HG03045 (cell line): ENCODE measurements at regions not wholly inside any gene's neighbourhood (a gene's known extent, or its start where the extent isn't known, plus 50 kb on each side); places are given as distances from the start of the nearest gene placed in this dataset.

Source experiments
- ATAC-seq: cut with Tn5 transposase; IDR thresholded peaks from one replicate; pipeline ENCODE4 v1.9.1; 2021; ENCODE audit warnings: mild to moderate bottlenecking, moderate library complexity; ENCODE audit not compliant: unreplicated experiment

DNA sequence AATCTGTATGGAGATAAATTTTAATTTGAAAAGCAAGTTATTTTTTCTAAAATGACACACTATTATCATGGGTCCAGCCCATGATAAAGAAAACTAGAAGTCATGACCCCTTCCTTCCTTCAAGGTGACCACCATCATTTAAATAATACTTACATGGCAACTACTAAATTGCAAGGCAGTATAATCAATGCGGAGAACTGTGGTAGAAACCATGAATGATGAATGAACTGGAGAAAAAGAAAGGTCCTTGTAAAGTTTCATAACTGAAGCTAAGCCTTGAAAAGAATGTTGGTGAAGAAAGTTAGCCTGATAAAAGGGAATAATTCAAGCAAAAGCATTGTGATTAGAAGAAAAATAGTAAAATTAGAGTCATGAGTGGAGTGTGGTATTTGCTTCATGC, 222.9 kb upstream of the TBC1D5 start:
- no peak for ATAC-seq

DNA sequence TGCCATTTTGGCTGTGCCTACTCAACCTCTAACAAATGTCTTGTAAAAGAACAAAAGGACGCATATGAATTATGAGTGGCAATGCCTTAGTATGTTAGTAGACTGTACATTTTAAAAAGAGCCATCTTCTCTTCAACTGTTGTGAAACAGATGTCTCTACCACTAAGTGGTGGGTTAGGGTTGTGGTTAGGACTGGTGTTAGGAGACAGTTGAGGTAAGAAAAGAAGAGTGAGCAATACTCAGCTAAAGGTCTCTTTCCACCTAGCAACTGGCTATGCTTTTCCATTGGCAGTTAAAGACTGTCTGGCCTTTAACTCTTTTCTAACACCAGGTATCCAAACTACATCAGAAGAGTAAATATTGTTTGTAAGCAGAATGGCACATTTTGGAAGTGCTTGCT, 221.7 kb upstream of the TBC1D5 start:
- no peak for ATAC-seq

DNA sequence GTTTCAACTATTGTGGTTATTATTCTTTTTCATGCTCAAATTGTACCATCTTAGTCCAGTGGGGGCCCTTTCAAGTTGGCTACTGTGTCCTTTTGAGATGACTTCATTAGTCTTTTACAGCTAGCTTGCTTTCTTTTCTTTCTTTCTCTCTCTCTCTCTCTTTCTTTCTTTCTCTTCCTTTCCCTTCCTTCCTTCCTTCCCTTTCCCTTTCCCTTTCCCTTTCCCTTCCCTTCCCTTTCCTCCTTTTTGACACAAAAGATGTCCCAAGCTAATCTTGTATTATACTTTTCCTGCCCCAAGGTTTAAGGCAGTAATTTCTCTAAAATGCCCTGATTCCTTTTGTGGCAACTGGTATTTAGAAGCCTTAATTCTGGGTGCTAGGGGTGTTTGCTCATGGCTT, 213.0 kb upstream of the TBC1D5 start:
- ATAC-seq = no peak

DNA sequence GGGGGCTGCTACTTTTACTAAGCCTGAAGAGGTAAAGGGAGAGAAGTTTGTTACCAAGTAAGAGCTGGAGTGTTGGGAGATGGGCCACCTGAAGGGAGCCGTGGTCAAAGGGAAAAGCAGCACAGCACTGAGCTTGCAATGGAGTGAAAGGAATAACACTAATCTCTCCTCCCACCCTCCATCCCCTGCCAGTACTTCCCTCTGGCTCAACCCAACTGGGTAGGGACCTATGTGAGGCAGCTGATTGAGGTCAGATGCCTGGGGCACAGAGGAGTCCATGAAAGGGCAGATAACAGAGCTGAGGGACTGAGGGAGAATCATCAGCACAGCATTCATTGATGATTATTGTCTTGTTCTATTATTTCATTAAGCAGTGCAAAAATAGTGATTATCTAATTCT, 212.4 kb upstream of the TBC1D5 start:
- no peak for ATAC-seq

DNA sequence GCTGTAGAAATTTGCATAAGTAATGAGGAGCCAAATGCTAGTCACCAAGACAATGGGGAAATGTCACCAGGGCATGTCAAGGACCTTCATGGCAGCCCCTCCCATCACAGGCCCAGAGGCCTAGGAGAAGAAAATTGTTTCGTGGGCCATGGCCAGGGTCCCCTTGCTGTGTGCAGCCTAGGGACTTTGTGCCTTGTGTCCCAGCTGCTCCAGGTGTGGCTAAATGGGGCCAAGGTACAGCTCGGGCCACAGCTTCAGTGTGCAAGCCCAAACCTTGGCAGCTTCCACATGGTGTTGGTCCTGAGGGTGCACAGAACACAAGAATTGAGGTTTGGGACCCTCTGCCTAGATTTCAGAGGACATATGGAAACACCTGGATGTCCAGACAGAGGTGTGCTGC, 208.8 kb upstream of the TBC1D5 start:
- no peak for ATAC-seq

DNA sequence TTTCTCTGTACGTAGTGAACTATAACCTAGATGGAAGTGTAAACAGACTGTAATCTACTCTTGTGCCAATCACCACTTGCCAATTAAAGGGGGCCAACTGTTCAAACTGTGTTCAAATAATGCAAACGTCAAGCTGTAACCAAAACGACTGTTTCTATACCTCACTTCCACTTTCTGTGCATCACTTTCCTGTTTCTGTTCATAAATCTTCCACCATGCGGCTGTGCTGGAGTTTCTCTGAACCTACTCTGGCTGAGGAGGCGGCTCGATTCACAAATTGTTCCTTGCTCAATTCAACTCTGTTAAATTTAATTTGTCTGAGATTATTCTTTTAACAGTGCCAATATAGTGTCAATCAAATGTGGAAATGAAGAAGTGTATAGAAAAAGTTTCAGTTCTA, 206.7 kb upstream of the TBC1D5 start:
- ATAC-seq = no peak

DNA sequence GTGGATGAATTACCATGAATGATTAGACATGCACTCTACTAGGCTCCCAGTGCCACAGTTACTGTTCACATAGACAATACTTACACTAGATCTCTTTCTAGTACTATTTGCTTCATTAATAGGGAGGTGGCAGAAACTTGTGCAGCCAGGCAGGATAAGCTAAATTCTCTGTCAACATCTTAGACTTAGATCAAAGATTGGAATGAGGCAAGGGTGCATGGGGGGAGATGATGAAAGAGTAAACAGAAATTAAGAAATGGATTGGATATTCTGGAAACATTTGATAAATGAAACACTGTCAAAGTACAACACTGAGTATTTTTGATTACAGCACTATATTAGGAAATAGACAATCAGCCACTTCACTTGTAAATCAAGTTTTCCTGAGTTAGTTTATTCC, 205.4 kb upstream of the TBC1D5 start:
- ATAC-seq = no peak

DNA sequence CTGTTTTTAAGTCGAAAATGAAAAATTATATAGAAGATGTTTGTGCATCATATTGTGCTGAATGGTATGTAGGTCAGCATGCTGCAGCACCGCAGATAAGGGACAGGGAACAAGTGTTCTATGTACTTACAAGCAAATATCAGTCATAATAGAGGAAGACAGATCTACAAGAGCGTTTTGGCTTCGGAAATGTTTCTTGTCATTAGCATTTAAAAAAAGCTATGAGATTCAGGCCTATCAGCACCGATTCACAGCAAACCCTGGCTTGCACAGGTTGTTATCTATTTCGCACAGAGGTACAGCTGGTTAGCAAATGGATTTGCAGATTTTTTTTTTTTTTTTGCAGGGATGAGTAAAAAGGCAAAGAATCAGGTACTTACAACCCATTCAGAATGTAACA, 204.2 kb upstream of the TBC1D5 start:
- no peak for ATAC-seq

DNA sequence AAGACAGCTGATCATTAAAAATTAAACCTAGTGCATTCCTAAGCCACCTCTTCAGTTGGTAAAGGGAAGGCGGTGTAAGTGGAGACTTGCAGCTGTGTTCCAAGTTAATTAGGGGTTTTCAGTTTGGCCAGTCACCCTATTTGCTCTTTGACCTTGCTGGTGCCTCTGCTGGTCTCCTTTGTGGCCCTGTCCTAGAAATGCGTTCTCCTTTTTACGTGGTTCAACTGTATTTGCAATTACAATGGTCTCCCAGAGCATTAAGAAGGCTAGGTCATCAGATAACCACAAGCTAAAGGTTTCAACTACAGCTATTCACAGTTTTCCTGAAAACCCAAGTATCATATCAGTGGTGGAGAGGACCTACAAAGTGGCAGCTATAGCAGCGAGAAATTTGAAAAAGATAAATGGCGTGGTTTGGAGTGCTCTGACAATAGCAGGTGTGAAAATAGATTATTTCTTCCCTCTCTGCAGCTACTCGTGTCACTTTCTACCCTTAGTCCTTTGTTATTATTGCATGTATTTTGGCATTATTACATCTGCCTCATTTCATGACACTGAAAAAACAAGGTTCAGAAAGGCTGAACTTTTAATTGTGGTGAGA, 203.5 kb upstream of the TBC1D5 start:
- no peak for ATAC-seq

DNA sequence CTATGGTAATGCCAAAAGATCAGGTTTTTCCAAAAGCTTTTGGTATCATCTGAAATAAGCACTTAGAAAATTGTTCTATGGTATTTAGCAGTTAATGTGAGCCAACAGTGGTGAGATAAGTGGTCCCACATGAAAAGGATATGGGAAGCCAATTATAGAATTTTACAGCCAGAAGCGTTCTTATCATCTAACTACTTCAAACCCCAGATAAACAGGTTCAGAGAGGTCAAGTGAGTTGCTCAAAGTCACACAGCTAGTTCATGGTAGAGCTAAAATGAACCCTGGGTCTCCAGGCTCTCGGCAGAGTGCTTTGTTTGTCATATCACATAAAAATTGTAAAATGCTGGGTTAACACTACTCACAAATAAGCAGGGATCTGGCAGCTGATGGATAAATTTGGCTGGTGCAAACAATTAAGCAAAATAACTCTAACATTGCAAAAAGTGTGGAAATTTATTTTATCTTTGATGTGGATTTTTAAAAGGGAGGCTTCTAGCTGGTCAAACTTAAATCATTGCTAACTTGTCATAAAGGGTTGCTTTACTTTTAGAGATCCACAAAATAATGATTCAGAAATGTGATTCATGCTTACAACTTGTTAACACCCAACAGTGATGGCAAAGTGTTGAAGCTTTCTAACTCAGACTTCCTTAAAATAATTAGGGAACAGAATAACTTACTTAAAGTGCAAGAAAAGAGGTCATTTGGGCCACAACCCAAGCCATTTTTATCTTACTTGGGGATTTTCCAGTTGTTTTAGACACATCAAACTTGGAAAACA, 202.8 kb upstream of the TBC1D5 start:
- ATAC-seq = no peak

DNA sequence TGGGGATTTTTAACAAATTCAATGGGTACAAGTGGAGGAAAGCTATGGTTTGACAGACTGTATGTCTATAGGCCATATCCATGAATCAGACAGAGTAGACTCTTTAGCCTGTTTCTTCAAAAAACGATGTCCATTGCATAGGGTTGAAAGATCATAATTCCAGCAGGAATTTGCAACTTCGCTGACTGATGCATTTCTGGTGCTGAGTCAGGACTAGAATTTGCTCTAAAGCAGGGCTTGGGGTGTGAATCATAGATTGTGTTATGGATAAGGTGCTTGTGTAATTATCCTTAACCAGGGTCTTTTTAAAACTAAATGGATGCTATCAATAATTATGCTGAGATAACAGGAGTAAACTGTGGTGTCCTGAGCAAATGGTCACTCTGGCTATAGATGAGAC, 200.4 kb upstream of the TBC1D5 start:
- no peak for ATAC-seq

DNA sequence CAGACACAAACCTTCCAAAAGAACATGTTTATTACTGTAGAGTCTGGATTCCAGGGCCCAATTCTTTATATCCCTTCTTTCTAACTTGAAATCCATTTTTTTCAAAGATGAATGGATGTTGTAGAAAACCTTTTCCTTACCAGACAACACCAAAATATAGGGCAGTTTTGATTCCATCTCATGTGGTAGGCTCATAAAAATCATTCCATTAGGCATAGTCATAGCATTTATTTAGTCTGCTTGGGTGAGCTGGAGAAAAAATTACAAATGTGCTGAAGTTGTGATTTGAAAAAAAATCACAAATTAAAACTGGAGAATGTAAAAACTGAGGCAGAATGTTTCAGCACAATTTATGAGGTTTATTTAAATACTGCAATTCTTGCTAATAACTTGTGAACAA, 199.3 kb upstream of the TBC1D5 start:
- no peak for ATAC-seq

DNA sequence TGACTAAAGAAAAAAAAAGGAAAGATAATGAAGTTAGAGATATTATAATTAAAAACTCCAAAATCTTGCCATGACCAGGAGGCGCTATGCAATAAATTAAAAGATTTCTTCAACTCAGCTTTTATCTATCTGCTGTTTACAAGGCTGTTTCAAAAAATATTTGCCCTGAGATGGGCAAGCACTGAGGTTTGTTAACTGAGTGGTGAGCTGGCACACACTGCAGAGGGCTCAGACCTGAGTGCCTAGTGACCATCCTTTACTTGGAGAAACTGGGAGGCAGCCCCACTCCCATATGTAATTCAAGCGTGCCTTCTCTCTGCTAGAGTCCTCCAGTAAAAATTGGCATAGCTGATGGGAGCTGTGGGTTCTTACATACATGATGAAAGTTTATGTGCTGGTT, 198.7 kb upstream of the TBC1D5 start:
- no peak for ATAC-seq

DNA sequence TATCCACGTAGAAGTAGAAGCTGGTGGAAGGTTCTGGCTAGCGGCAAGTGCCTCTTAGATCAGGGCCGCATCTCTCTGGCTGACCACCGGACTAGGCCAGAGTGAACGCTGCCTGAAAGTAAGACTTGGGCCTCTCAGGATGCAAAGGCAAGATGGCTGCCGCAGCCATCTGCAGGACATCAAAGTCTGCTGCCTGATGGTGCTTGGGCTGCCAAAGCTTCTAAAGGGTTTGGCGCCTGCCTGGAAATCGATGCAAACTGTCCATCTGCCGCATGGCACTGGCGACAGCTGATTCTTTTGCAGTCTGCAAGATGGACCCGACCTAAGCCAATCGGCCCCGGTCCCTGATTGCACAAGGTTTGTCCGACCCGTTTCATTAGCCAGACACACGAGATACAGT, 196.7 kb upstream of the TBC1D5 start:
- no peak for ATAC-seq

DNA sequence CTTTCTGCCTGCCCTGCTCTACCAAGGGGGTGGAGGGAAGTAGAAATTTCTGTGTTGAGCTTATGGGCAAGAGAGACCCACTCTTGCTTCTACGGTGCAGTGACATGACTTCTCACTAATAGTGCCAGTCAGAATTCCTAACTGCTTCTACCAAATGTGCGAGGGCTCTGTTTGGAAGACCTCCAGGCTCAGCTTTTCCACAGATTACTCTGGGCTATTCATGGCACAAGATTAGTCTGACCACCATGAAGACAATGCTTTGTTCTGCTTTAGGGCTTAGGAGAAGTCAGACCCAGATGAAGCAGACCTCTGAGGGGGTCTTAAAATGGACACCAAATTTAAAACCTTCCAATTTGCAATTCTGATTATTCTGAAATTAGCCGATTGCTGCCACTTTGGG, 195.9 kb upstream of the TBC1D5 start:
- no peak for ATAC-seq

DNA sequence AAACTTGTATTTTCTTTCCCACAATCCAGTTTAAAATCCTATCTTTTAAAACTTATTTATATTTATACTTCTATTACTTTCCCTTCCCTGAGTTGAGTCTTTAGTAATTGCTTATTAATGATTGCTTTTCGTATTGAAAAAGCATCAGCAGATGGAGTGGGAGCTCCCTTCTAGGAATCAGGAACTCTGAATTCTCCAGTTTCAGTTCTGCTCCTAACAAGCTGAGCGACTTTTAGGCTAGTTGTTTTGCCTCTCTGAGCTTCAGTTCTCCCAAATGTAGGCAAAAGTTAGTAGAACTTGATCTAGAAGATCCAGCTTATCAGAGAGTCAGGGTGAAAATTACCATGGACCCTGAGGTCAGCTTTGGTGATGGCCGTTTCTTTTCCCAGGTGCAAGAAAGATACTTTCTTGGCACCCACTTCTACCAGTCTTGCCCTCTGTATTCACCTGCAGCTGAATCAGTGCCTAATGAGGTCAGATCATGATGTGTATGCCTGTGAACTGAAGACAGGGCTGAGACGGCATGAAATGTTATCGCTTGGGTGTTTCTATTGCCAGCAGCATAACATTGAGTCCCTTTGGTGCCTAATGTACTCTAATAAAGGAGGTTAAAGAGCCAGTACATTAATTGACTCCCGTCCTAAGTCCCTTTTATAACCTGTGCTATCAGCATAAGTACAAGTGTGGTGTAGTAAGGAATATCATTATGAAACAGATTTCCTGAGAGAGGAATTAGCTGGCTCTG, 194.5 kb upstream of the TBC1D5 start:
- ATAC-seq = no peak

DNA sequence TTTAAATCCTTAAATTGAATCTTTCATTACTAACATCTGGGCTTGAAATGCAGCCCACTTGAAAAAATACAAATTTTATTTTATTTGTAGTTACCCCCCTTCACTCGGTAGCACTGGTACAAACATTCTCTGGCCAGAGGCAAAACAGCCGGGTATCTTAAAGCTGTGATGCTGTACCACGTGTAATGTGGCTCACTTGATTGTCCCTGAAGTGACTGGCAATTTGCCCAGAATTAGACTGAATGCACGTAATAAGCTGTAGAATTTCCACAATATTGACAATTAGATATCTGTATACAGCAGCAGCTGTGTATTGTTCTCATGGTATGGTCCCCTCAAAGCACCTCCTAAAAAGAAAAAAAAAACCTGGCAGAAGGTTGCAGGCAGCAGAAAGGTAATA, 192.8 kb upstream of the TBC1D5 start:
- no peak for ATAC-seq

DNA sequence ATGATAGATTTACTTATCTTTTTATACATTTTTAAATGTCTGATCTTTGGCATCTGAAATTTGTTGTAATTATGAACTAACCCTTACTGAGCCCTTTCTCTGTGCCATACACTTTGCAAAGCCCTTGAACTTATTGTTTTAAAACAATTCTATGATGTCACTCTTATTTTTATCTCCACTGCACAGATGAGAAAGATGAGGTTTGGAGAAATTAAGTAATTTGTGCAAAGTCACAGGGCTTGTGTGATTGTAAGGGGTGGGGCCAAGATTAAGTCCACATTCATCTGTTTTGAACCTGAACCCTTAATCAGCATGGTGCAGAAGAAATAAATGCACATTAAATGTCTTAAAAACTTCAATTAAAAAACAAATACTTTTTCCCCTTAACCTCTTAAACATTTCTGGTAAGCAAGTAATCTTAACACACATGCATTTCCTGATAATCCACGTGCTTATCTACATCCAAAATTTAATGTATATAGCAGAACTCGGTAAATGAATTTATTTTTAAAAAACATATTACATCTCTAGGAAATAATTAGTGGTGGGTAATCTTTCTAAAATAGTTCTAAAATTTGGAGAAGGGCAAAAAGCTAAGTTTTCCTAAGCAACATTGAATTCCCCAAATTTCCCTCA, 189.8 kb upstream of the TBC1D5 start:
- ATAC-seq = no peak

DNA sequence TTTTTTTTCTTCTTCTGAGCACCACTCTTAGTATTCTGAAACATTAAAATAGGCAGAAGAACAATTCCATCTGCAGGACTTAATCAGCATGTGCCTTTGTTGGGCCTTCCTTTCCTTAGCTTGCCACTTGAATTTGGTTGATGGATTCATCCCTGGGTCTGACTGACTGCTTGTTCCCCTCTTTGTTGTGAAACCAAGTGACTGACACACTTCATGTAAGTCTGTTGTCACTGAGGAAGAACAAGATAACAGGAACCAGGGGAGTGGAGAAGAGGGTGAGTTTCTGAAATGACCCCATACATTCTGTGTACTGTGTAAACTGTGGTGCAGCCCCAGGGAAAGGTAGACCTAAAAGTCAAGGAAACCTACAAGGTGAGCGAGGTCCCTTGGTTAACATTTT, 188.7 kb upstream of the TBC1D5 start:
- no peak for ATAC-seq

DNA sequence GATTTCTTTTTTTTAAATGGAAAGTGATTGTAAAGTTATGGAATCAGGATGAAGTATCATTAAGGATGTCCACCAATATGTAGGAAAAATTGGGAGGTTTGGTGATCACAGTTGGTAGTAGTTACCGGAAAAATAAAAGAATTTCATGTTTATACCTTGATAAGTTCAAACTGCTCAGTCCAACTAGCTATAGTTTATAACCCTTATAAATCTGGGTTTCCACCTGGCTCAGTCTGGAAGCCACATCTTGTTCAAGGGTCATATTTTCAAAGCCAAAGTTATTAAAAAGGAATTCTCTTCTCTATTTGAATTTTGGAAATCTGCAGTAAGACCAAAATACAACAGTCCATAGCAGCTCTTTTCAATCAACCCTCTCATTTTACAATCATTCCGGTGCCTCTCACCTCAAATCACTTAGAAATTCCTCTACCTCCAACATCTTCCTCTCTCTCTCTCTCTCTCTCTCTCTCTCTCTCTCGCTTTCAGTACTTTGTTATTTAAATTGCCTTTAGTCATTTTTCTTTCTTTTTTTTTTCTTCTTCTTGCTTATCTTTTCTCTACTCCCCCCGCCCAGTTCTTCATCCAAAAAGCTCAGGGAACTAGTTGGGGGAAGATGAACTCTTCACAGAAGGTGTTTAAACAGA, 186.2 kb upstream of the TBC1D5 start:
- ATAC-seq = no peak

DNA sequence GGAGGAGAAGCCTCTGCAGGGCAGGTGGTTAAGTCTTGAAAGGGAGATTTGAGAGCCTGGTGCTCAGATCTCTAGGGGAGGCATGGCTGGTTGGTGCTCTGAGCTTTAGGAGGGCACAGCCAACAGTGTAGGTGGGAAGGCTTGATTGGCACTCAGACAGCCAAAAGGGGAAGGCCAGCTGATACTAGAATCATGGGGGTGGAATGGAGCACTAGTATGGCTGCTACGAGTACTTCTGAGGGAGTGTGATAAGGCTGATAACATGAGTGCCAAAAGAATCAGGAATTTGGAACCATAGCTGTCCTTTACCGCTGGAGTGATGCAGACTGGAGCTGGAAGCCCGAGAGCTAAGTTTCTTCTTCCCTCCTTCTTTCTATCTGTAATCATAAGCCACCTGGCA, 184.6 kb upstream of the TBC1D5 start:
- ATAC-seq = no peak
